HepG2 (cell line): ENCODE measurements at regions not wholly inside any gene's neighbourhood (a gene's known extent, or its start where the extent isn't known, plus 50 kb on each side); places are given as distances from the start of the nearest gene placed in this dataset.
A peak's percentile ranks its signal among the peaks of the same experiment; 100 is the strongest.

Source experiments
- ATAC-seq: fragments of 200-7000 bp; cut with Tn5 transposase; 3 replicates; pipeline ENCODE4 v1.9.1; 2020; ENCODE audit warnings: mild to moderate bottlenecking, moderate library complexity
- BruUV-seq: library from RNA; stranded (reverse); fragments of 400-500 nt; replicated peaks from 2 replicates; lab custom pipeline; 2021; lab: Mats Ljungman, UMichigan
- CTCF ChIA-PET: fragments of 300-600 bp; formaldehyde crosslinking; extraction: SDS; loops from one replicate; lab custom pipeline; 2021; ENCODE audit warnings: low total read pairs, inconsistent platforms, low intra/inter-chr PET ratio; lab: Yijun Ruan, JAX
- POLR2A ChIA-PET: fragments of 350-600 bp; sonication (Branson Sonifier 250); formaldehyde crosslinking; loops from one replicate; lab custom pipeline; 2020; ENCODE audit warnings: antibody characterized with exemption, inconsistent platforms; lab: Yijun Ruan, JAX
- DNase-seq: peaks from one replicate; pipeline ENCODE4 v3.0.0-alpha.2; 2015; ENCODE audit warnings: low spot score
- FAIRE-seq: peaks from 3 replicates; lab custom pipeline; 2011; peaks lifted over from hg19 to GRCh38; lab: Jason Lieb, UNC
- H2AFZ ChIP-seq: one replicate; pipeline ENCODE4 v1.6.1; 2011; ENCODE audit warnings: low read length, inconsistent platforms
- H3K27ac ChIP-seq: fragments of 300-600 bp; 3 replicates; pipeline ENCODE4 v1.8.0; 2011; ENCODE audit warnings: mixed run types, mild to moderate bottlenecking, mixed read lengths, low read length, inconsistent platforms; ENCODE audit not compliant: insufficient read depth; ENCODE audit errors: extremely low read length
- H3K27me3 ChIP-seq, 2 experiments: fragments of 200-600 bp in 1 of 2; 2 replicates in 1 of 2; 3 replicates in 1 of 2; pipeline versions ENCODE4 v1.6.0 to v1.8.0; 2011; ENCODE audit warnings: low read length in 2 of 2, mild to moderate bottlenecking in 2 of 2, moderate library complexity in 2 of 2, inconsistent platforms in 1 of 2; ENCODE audit not compliant: insufficient read depth in 2 of 2, control insufficient read depth in 1 of 2
- H3K36me3 ChIP-seq, 2 experiments: fragments of 200-600 bp in 1 of 2; replicated peaks in 1 of 2; 2 replicates in 1 of 2; 3 replicates in 1 of 2; pipeline versions ENCODE4 v1.5.1 to v1.8.0; 2011; ENCODE audit warnings: low read length in 2 of 2, inconsistent platforms in 1 of 2; ENCODE audit not compliant: insufficient read depth in 2 of 2, control insufficient read depth in 1 of 2
- H3K4me1 ChIP-seq: 2 replicates; pipeline ENCODE4 v1.5.1; 2012; ENCODE audit warnings: low read length, inconsistent platforms; ENCODE audit not compliant: insufficient read depth
- H3K4me2 ChIP-seq: 2 replicates; pipeline ENCODE4 v1.6.0; 2011; ENCODE audit warnings: low read depth, low read length, inconsistent platforms
- H3K4me3 ChIP-seq, 3 experiments: fragments of 200-600 bp in 1 of 3; sonication (generic), shearing (Covaris generic) in 1 of 3; replicated peaks in 1 of 3; 2 replicates each; pipeline ENCODE4 v1.5.1; 2011 to 2016; ENCODE audit warnings: low read length in 3 of 3, inconsistent platforms in 2 of 3, low read depth in 2 of 3, mild to moderate bottlenecking in 2 of 3, control low read depth in 1 of 3, mixed read lengths in 1 of 3; ENCODE audit not compliant: insufficient read depth in 1 of 3
- H3K79me2 ChIP-seq: one replicate; pipeline ENCODE4 v1.6.1; 2011; ENCODE audit warnings: low read length, inconsistent platforms; ENCODE audit not compliant: insufficient read depth
- H3K9ac ChIP-seq: 2 replicates; pipeline ENCODE4 v1.6.0; 2011; ENCODE audit warnings: mild to moderate bottlenecking, low read depth, low read length, inconsistent platforms; ENCODE audit not compliant: insufficient read depth
- H3K9me3 ChIP-seq: 2 replicates; pipeline ENCODE4 v1.5.1; 2012; ENCODE audit warnings: mild to moderate bottlenecking, low read length
- H4K20me1 ChIP-seq: 2 replicates; pipeline ENCODE4 v1.6.0; 2011; ENCODE audit warnings: inconsistent platforms, mild to moderate bottlenecking, low read length, moderate library complexity; ENCODE audit not compliant: insufficient read depth
- ARID4A ChIP-seq: sonication (generic); formaldehyde crosslinking; IDR thresholded peaks from 2 replicates; pipeline ENCODE4 v1.5.0; 2020; ENCODE audit warnings: mild to moderate bottlenecking, missing genetic modification reagents, borderline replicate concordance
- MBNL3 ChIP-seq: fragments of 250-450 bp; sonication (Bioruptor Pico); conservative IDR thresholded peaks from 2 replicates; pipeline ENCODE4 v1.8.0; 2022; ENCODE audit warnings: mild to moderate bottlenecking, inconsistent platforms
- MIER3 ChIP-seq: IDR thresholded peaks from 2 replicates; pipeline ENCODE4 v1.6.1; 2016; ENCODE audit warnings: missing compliant biosample characterization, borderline replicate concordance
- NFKBIZ ChIP-seq: IDR thresholded peaks from 2 replicates; pipeline ENCODE4 v1.6.1; 2018; ENCODE audit warnings: missing genetic modification reagents, missing compliant biosample characterization
- WGBS: methylation state at CpG from one replicate; pipeline ENCODE4 v1.1.6; 2017; ENCODE audit warnings: low lambda C conversion rate; 5-methylcytosine and 5-hydroxymethylcytosine counted together
- in situ Hi-C: cut with HindIII; loops from 2 replicates; pipeline ENCODE4 v1.10.0; 2017; ENCODE audit warnings: low pct_unique_long_range_greater_than_20kb; ENCODE audit not compliant: extremely low pct_ligation_motif_present
- intact Hi-C: fragments of 100-400 bp; cut with micrococcal nuclease; formaldehyde crosslinking; loops from one replicate; pipeline ENCODE4 v1.10.0; 2022; ENCODE audit not compliant: unreplicated experiment

DNA sequence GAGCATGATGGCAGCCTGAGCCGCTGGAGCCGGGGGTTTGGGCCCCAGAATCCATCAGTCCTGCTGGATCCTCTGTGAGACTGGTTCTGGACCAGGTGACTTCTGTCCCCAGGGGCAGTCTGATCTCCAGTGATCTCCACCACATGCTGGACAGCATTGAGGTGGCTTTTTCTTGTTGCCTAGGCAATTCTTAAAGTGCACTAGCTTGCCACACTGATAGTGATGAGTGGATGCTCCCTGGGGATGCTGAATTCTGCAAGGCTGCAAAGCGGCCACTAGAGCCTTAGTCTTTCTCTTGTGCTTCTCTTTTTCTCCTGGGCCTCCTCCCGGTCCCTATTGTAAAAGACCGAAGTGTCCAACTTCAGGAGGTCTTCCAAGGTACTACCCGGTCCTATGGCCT lies 70.4 kb upstream of the ATP11B start:
- POLR2A ChIA-PET: no interaction called here
- BruUV-seq: no TSS peak

More for the DNA sequence above, 70.4 kb upstream of the ATP11B start:
- intact Hi-C loops (no loop called here), in situ Hi-C loops (no loop called here)
- DNase-seq (no peak), FAIRE-seq (no peak), ATAC-seq (peak; percentile 49)
- no peak overlapping the region for H2AFZ ChIP-seq
- no peak overlapping the region for H3K4me2 ChIP-seq
- WGBS: 38% methylated on average over 4 of the region's 6 CpGs
- peaks cover 0 to 23% of the 10 kb centered on the region in 2 experiments; a peak in 2 of 5 replicates for H3K27me3 ChIP-seq
- H3K79me2 ChIP-seq: no peaks in the 10 kb centered on the region
- H3K27ac ChIP-seq: no peak overlapping the region
- H3K9me3 ChIP-seq: no peaks in the 10 kb centered on the region
- no peaks in the 10 kb centered on the region for H3K4me1 ChIP-seq
- no peaks in the 10 kb centered on the region for H3K36me3 ChIP-seq
- no peak overlapping the region for H3K9ac ChIP-seq
- CTCF ChIA-PET: no interaction called here
- no peak overlapping the region for H3K4me3 ChIP-seq
- no peaks in the 10 kb centered on the region for H4K20me1 ChIP-seq
- no peak for TF ChIP-seq MBNL3
- TF ChIP-seq NFKBIZ (CRISPR knock-in tag): no peak
- no peak for TF ChIP-seq ARID4A (CRISPR knock-in tag)
- no peak for TF ChIP-seq MIER3 (CRISPR knock-in tag)
